K562 (cell line): ENCODE measurements at regions not wholly inside any gene's neighbourhood (a gene's known extent, or its start where the extent isn't known, plus 50 kb on each side); places are given as distances from the start of the nearest gene placed in this dataset.

Source experiments
- ATAC-seq: fragments of 200-7000 bp; cut with Tn5 transposase; 3 replicates; pipeline ENCODE4 v1.9.1; 2020; ENCODE audit warnings: moderate library complexity
- BruUV-seq: library from RNA; stranded (reverse); fragments of 400-500 nt; replicated peaks from 2 replicates; lab custom pipeline; 2021; lab: Mats Ljungman, UMichigan
- CTCF ChIA-PET: fragments of 300-600 bp; formaldehyde crosslinking; extraction: SDS; loops from one replicate; lab custom pipeline; 2021; ENCODE audit warnings: low intra/inter-chr PET ratio; lab: Yijun Ruan, JAX
- POLR2A ChIA-PET: fragments of 300-600, 350-650 bp; sonication (Branson Sonifier 250); formaldehyde crosslinking; extraction: SDS; loops from one replicate; lab custom pipeline; 2021; ENCODE audit warnings: antibody characterized with exemption, inconsistent platforms; lab: Yijun Ruan, JAX
- DNase-seq, 4 experiments: peaks; one replicate each; pipeline versions ENCODE4 v3.0.0 to v3.0.0-alpha.2; 2011 to 2018; ENCODE audit warnings: low spot score in 3 of 4, mixed read lengths in 3 of 4; ENCODE audit errors: extremely low read depth in 1 of 4
- FAIRE-seq: peaks from 2 replicates; lab custom pipeline; 2011; peaks lifted over from hg19 to GRCh38; lab: Jason Lieb, UNC
- H2AFZ ChIP-seq: 2 replicates; pipeline ENCODE4 v1.6.0; 2011; ENCODE audit warnings: low read depth, low read length, control low read depth, inconsistent platforms
- H3K27ac ChIP-seq: fragments of 200-600 bp; 3 replicates; pipeline ENCODE4 v1.8.0; 2011; ENCODE audit warnings: low read depth, mild to moderate bottlenecking, control low read depth, inconsistent platforms, low read length, moderate library complexity, mixed read lengths; ENCODE audit errors: extremely low read depth
- H3K27me3 ChIP-seq, 2 experiments: fragments of 300-600 bp in 1 of 2; 2 replicates in 1 of 2; 3 replicates in 1 of 2; pipeline versions ENCODE4 v1.6.0 to v1.8.0; 2011; ENCODE audit warnings: inconsistent platforms in 2 of 2, low read length in 2 of 2, mild to moderate bottlenecking in 1 of 2, mixed read lengths in 1 of 2, moderate library complexity in 1 of 2; ENCODE audit not compliant: control insufficient read depth in 2 of 2, insufficient read depth in 2 of 2
- H3K36me3 ChIP-seq: fragments of 300-600 bp; 3 replicates; pipeline ENCODE4 v1.8.0; 2011; ENCODE audit warnings: mild to moderate bottlenecking, low read length, inconsistent platforms; ENCODE audit not compliant: control insufficient read depth, insufficient read depth
- H3K4me1 ChIP-seq, 2 experiments: fragments of 200-600 bp in 1 of 2; replicated peaks in 1 of 2; 2 replicates in 1 of 2; 3 replicates in 1 of 2; pipeline versions ENCODE4 v1.5.1 to v1.8.0; 2011; ENCODE audit warnings: inconsistent platforms in 2 of 2, low read length in 2 of 2, mild to moderate bottlenecking in 1 of 2, mixed read lengths in 1 of 2, moderate library complexity in 1 of 2; ENCODE audit not compliant: control insufficient read depth in 2 of 2, insufficient read depth in 2 of 2
- H3K4me2 ChIP-seq: 2 replicates; pipeline ENCODE4 v1.6.1; 2011; ENCODE audit warnings: low read length, control low read depth, inconsistent platforms, mixed read lengths; ENCODE audit not compliant: insufficient read depth
- H3K4me3 ChIP-seq: fragments of 200-600 bp; sonication (generic), shearing (Covaris generic); 2 replicates; pipeline ENCODE4 v1.5.1; 2016; ENCODE audit warnings: control low read depth, inconsistent platforms
- H3K79me2 ChIP-seq: fragments of 200-600 bp; 3 replicates; pipeline ENCODE4 v1.8.0; 2011; ENCODE audit warnings: low read length, inconsistent platforms; ENCODE audit not compliant: control insufficient read depth, insufficient read depth
- H3K9ac ChIP-seq, 2 experiments: 2 replicates each; pipeline versions ENCODE4 v1.6.0 to v1.6.1; 2011; ENCODE audit warnings: low read depth in 2 of 2, low read length in 2 of 2, control low read depth in 1 of 2, inconsistent platforms in 1 of 2, mild to moderate bottlenecking in 1 of 2, mixed read lengths in 1 of 2; ENCODE audit not compliant: insufficient read depth in 1 of 2
- H3K9me1 ChIP-seq: one replicate; pipeline ENCODE4 v1.6.0; 2011; ENCODE audit warnings: inconsistent platforms, mild to moderate bottlenecking, low read length, moderate library complexity; ENCODE audit not compliant: control insufficient read depth, insufficient read depth
- H3K9me3 ChIP-seq: replicated peaks from 2 replicates; pipeline ENCODE4 v1.5.1; 2011; ENCODE audit warnings: low read depth, low read length, inconsistent platforms; ENCODE audit not compliant: control insufficient read depth, insufficient read depth
- H4K20me1 ChIP-seq: replicated peaks from 2 replicates; pipeline ENCODE4 v1.6.1; 2011; ENCODE audit warnings: low read length, inconsistent platforms, mixed read lengths; ENCODE audit not compliant: control insufficient read depth, insufficient read depth
- ARHGAP35 ChIP-seq: fragments of 450-650 bp; IDR thresholded peaks from 2 replicates; pipeline ENCODE4 v1.6.1; 2018; ENCODE audit not compliant: partially characterized antibody
- COPS2 ChIP-seq: fragments of 450-650 bp; conservative IDR thresholded peaks from 2 replicates; pipeline ENCODE4 v1.6.1; 2016; ENCODE audit warnings: mild to moderate bottlenecking, moderate library complexity
- CTCFL ChIP-seq: IDR thresholded peaks from 2 replicates; pipeline ENCODE4 v1.6.1; 2011; ENCODE audit warnings: borderline replicate concordance, low read depth, mild to moderate bottlenecking, moderate library complexity, low read length; ENCODE audit not compliant: insufficient read depth, poor library complexity, severe bottlenecking
- DLX4 ChIP-seq: fragments of 250-450 bp; sonication (Bioruptor Pico); IDR thresholded peaks from 2 replicates; pipeline ENCODE4 v1.6.1; 2021; ENCODE audit warnings: mild to moderate bottlenecking
- FOXP4 ChIP-seq: sonication (generic); formaldehyde crosslinking; IDR thresholded peaks from 2 replicates; pipeline ENCODE4 v1.8.0; 2022; ENCODE audit warnings: mild to moderate bottlenecking, missing genetic modification reagents, borderline replicate concordance
- GATAD2A ChIP-seq: fragments of 450-650 bp; IDR thresholded peaks from 2 replicates; pipeline ENCODE4 v1.6.1; 2017
- HIVEP1 ChIP-seq: fragments of 250-450 bp; sonication (Bioruptor Pico); IDR thresholded peaks from 2 replicates; pipeline ENCODE4 v1.4.0; 2020; ENCODE audit warnings: mild to moderate bottlenecking
- NR1H2 ChIP-seq: sonication (generic); formaldehyde crosslinking; IDR thresholded peaks from 2 replicates; pipeline ENCODE4 v1.4.0; 2020; ENCODE audit warnings: mild to moderate bottlenecking, missing genetic modification reagents
- RBM17 ChIP-seq: fragments of 200-400 bp; formaldehyde crosslinking; IDR thresholded peaks from 2 replicates; pipeline ENCODE4 v1.6.1; 2017; ENCODE audit warnings: low read depth, mild to moderate bottlenecking, low read length, borderline replicate concordance
- RBM34 ChIP-seq: fragments of 200-400 bp; formaldehyde crosslinking; IDR thresholded peaks from 2 replicates; pipeline ENCODE4 v1.6.1; 2018; ENCODE audit warnings: low read length, borderline replicate concordance; ENCODE audit not compliant: insufficient read depth
- TCF15 ChIP-seq: fragments of 250-450 bp; sonication (Bioruptor Pico); IDR thresholded peaks from 2 replicates; pipeline ENCODE4 v1.8.0; 2022; ENCODE audit warnings: moderate library complexity, mild to moderate bottlenecking, inconsistent platforms
- ZBTB49 ChIP-seq: sonication (generic); formaldehyde crosslinking; IDR thresholded peaks from 2 replicates; pipeline ENCODE4 v1.8.0; 2022; ENCODE audit warnings: missing genetic modification reagents, mild to moderate bottlenecking, borderline replicate concordance
- ZNF124 ChIP-seq: sonication (generic); formaldehyde crosslinking; IDR thresholded peaks from 2 replicates; pipeline ENCODE4 v1.8.1; 2022; ENCODE audit warnings: missing genetic modification reagents
- ZNF175 ChIP-seq: fragments of 200-800 bp; sonication (Bioruptor generic); IDR thresholded peaks from 2 replicates; pipeline ENCODE4 v1.6.1; 2016; ENCODE audit warnings: low read depth, mild to moderate bottlenecking, missing genetic modification characterization, missing compliant biosample characterization
- ZNF23 ChIP-seq: fragments of 250-450 bp; sonication (Bioruptor Pico); IDR thresholded peaks from 2 replicates; pipeline ENCODE4 v1.4.0; 2020; ENCODE audit warnings: mild to moderate bottlenecking
- ZSCAN29 ChIP-seq: fragments of 450-650 bp; IDR thresholded peaks from 2 replicates; pipeline ENCODE4 v1.6.1; 2017
- ZZZ3 ChIP-seq: fragments of 450-650 bp; IDR thresholded peaks from 2 replicates; pipeline ENCODE4 v1.6.1; 2016; ENCODE audit warnings: antibody characterized with exemption, mild to moderate bottlenecking, moderate library complexity
- WGBS: fragments of 100-300 bp; shearing (Covaris generic); methylation state at CpG from one replicate; pipeline ENCODE4 v1.1.6; 2016; ENCODE audit warnings: low coverage, mixed read lengths; ENCODE audit not compliant: insufficient coverage; ENCODE audit errors: missing lambda C conversion rate; 5-methylcytosine and 5-hydroxymethylcytosine counted together
- in situ Hi-C: fragments of 300-500 bp; cut with MboI; formaldehyde crosslinking; loops from 4 replicates; pipeline ENCODE4 v1.15.0; 2018; ENCODE audit warnings: inconsistent platforms, mixed read lengths
- intact Hi-C: fragments of 100-400 bp; cut with micrococcal nuclease; formaldehyde crosslinking; loops from 2 replicates; pipeline ENCODE4 v1.14.2; 2022

- H4K20me1 ChIP-seq = no peaks in the 10 kb centered on the region
- no peak overlapping the region for H3K4me3 ChIP-seq
- no peak overlapping the region for H3K9ac ChIP-seq
- ChIA-PET POLR2A (no interaction called here), CTCF (no interaction called here)
- FAIRE-seq (no peak), ATAC-seq (no peak), DNase-seq (no peak)
- no peaks in the 10 kb centered on the region for H3K4me1 ChIP-seq
- H3K9me3 ChIP-seq = no peaks in the 10 kb centered on the region
- no peak overlapping the region for H2AFZ ChIP-seq
- no peaks in the 10 kb centered on the region for H3K27me3 ChIP-seq
- no peaks in the 10 kb centered on the region for H3K36me3 ChIP-seq
- no peaks in the 10 kb centered on the region for H3K9me1 ChIP-seq
- no peak overlapping the region for H3K27ac ChIP-seq
- intact Hi-C loops = no loop called here
- BruUV-seq = no TSS peak
- no peaks in the 10 kb centered on the region for H3K79me2 ChIP-seq
- in situ Hi-C loops = no loop called here
- WGBS = 3% methylated on average over 3 of the region's 3 CpGs
- H3K4me2 ChIP-seq = no peak overlapping the region
- TF ChIP-seq ZNF124 (CRISPR knock-in tag) (no peak), FOXP4 (CRISPR knock-in tag) (no peak), ARHGAP35 (no peak), DLX4 (CRISPR knock-in tag) (no peak), COPS2 (no peak), TCF15 (no peak), RBM34 (no peak), CTCFL (no peak), NR1H2 (CRISPR knock-in tag) (no peak), ZZZ3 (no peak), RBM17 (no peak), HIVEP1 (CRISPR knock-in tag) (no peak), ZBTB49 (CRISPR knock-in tag) (no peak), ZSCAN29 (no peak), ZNF175 (no peak), ZNF23 (CRISPR knock-in tag) (no peak), GATAD2A (no peak)
These were observed 303.9 kb upstream of the ALCAM start for GRCh38 chr3:105062853-105063252.
